HL-60 (cell line): ENCODE measurements at regions not wholly inside any gene's neighbourhood (a gene's known extent, or its start where the extent isn't known, plus 50 kb on each side); places are given as distances from the start of the nearest gene placed in this dataset.

Source experiments
- CTCF ChIP-seq: IDR thresholded peaks from one replicate; pipeline ENCODE4 v1.5.1; 2011; ENCODE audit warnings: low read length, control low read depth, inconsistent platforms; ENCODE audit not compliant: insufficient read depth
- POLR2AphosphoS5 ChIP-seq: IDR thresholded peaks from 2 replicates; pipeline ENCODE4 v1.6.1; 2012; ENCODE audit warnings: low read depth
- REST ChIP-seq: IDR thresholded peaks from 2 replicates; pipeline ENCODE4 v1.6.1; 2012; ENCODE audit warnings: low read depth; ENCODE audit not compliant: insufficient replicate concordance
- SPI1 ChIP-seq: IDR thresholded peaks from 2 replicates; pipeline ENCODE4 v1.6.1; 2012; ENCODE audit warnings: low read depth, mild to moderate bottlenecking, borderline replicate concordance

GRCh38 chr12:92546259-92546634 is 156.5 kb upstream of the PLEKHG7 start:
- TF ChIP-seq REST: no peak
- TF ChIP-seq POLR2AphosphoS5: no peak
- no peak for TF ChIP-seq SPI1
- TF ChIP-seq CTCF: no peak
